H1 (cell line): ENCODE measurements at regions not wholly inside any gene's neighbourhood (a gene's known extent, or its start where the extent isn't known, plus 50 kb on each side); places are given as distances from the start of the nearest gene placed in this dataset.

Experiments used
- CBX5 ChIP-seq: fragments of 300-800, 300-1000 bp; sonication (generic); IDR thresholded peaks from 2 replicates; pipeline ENCODE4 v1.7.1; 2016; ENCODE audit warnings: antibody characterized with exemption, low read length, low read depth
- KDM5A ChIP-seq: fragments of 200-600 bp; IDR thresholded peaks from 2 replicates; pipeline ENCODE4 v1.7.1; 2012; ENCODE audit warnings: mild to moderate bottlenecking, low read length, inconsistent platforms, mixed read lengths
- MAX ChIP-seq: IDR thresholded peaks from 2 replicates; pipeline ENCODE4 v1.6.1; 2012; ENCODE audit warnings: inconsistent platforms
- YY1 ChIP-seq: IDR thresholded peaks from 2 replicates; pipeline ENCODE4 v1.6.1; 2011; ENCODE audit warnings: low read depth, mild to moderate bottlenecking, low read length
- ZNF274 ChIP-seq: IDR thresholded peaks from 2 replicates; pipeline ENCODE4 v1.7.0; 2012; ENCODE audit warnings: low read length, borderline replicate concordance; ENCODE audit errors: extremely low read depth

GRCh38 chr2:162919111-162919510 lies 80.5 kb upstream of the KCNH7 start (continued):
- TF ChIP-seq ZNF274 (no peak), CBX5 (no peak), YY1 (no peak), KDM5A (no peak), MAX (no peak)
